Stomach (tissue), 8 donors: ENCODE measurements at regions not wholly inside any gene's neighbourhood (a gene's known extent, or its start where the extent isn't known, plus 50 kb on each side); places are given as distances from the start of the nearest gene placed in this dataset.

Experiments used
- DNase-seq, 2 donors: peaks; one replicate each; pipeline versions ENCODE4 v3.0.0 to v3.0.0-alpha.2; 2013 to 2019
- H3K27ac ChIP-seq, 5 donors: fragments of 200-600 bp in 4 of 5; sonication (generic) in 4 of 5; one replicate each; pipeline ENCODE4 v1.5.1; 2013 to 2019; ENCODE audit warnings: mild to moderate bottlenecking in 1 of 5, moderate library complexity in 1 of 5
- H3K27me3 ChIP-seq, 3 donors: fragments of 200-600 bp; sonication (generic); one replicate each; pipeline ENCODE4 v1.5.1; 2017 to 2019; ENCODE audit warnings: mixed run types in 1 of 3
- H3K36me3 ChIP-seq, 4 donors: fragments of 200-600 bp; sonication (generic); 1 replicate in 3 of 4; 2 replicates in 1 of 4; pipeline ENCODE4 v1.5.1; 2016 to 2019
- H3K4me1 ChIP-seq, 4 donors: fragments of 200-600 bp; sonication (generic); one replicate each; pipeline ENCODE4 v1.5.1; 2016 to 2019
- H3K4me3 ChIP-seq, 4 donors: fragments of 200-600 bp; sonication (generic) in 3 of 4; one replicate each; pipeline ENCODE4 v1.5.1; 2016 to 2019; ENCODE audit warnings: mild to moderate bottlenecking in 1 of 4
- H3K9me3 ChIP-seq, 4 donors: fragments of 200-600 bp; sonication (generic); one replicate each; pipeline ENCODE4 v1.5.1; 2016 to 2019
- CTCF ChIP-seq, 7 experiments: fragments of 450-650 bp in 4 of 7; fragments of 200-600 bp in 3 of 7; sonication (generic) in 3 of 7; IDR thresholded peaks; one replicate each; pipeline ENCODE4 v1.5.1; 2016 to 2019; ENCODE audit warnings: antibody characterized with exemption in 7 of 7, control low read depth in 2 of 7, mild to moderate bottlenecking in 1 of 7
- EP300 ChIP-seq: sonication (generic); formaldehyde crosslinking; IDR thresholded peaks from one replicate; pipeline ENCODE4 v1.6.1; 2017; ENCODE audit warnings: antibody characterized with exemption
- POLR2A ChIP-seq, 4 donors: fragments of 450-650 bp; IDR thresholded peaks; one replicate each; pipeline ENCODE4 v1.6.1; 2016; ENCODE audit warnings: antibody characterized with exemption in 4 of 4, control low read depth in 2 of 4, mild to moderate bottlenecking in 1 of 4, moderate library complexity in 1 of 4
- POLR2AphosphoS5 ChIP-seq, 3 donors: sonication (generic); formaldehyde crosslinking; IDR thresholded peaks; one replicate each; pipeline ENCODE4 v1.6.1; 2016; ENCODE audit warnings: antibody characterized with exemption in 3 of 3
- WGBS, 5 donors: extraction: QIAGEN DNeasy Blood & Tissue Kit in 3 of 5; methylation state at CpG; one replicate each; pipeline versions ENCODE4 v1.1.5 to v1.1.7; 2013 to 2018; 5-methylcytosine and 5-hydroxymethylcytosine counted together
- intact Hi-C: fragments of 100-400 bp; cut with DNase I; formaldehyde crosslinking; loops from one replicate; pipeline ENCODE4 v1.15.1; 2023; ENCODE audit warnings: low total_unique reads
- donor health status: healthy with polysubstance abuse.
- donor health status: Bipolar disorder and iron deficiency.
- donor health status: healthy.

- H3K9me3 ChIP-seq: no peaks in the 10 kb centered on the region
- 58 to 68% (median 62%) methylated on average over 6 of the region's 6 CpGs for WGBS, 5 donors
- intact Hi-C loops: no loop called here
- TF ChIP-seq EP300 (no peak), CTCF (IDR thresholded peaks at IDR 0.05) (no peak), POLR2A (IDR thresholded peaks at IDR 0.05) (no peak), POLR2AphosphoS5 (IDR thresholded peaks at IDR 0.05) (no peak)
- peaks cover 0 to 39% (median 0%) of the 10 kb centered on the region in 3 donors for H3K27me3 ChIP-seq
- no peak overlapping the region for H3K27ac ChIP-seq
- H3K36me3 ChIP-seq: no peaks in the 10 kb centered on the region
- peaks cover 0 to 11% (median 0%) of the 10 kb centered on the region in 4 donors for H3K4me1 ChIP-seq
- no peak overlapping the region for H3K4me3 ChIP-seq
- DNase-seq: no peak
Observed at GRCh38 chr2:105181282-105181681, 60.3 kb upstream of the GPR45 start.

GRCh38 chr2:105183555-105184323 lies 57.8 kb upstream of the GPR45 start:
- WGBS, 5 donors: 74 to 81% (median 75%) methylated on average over 10 of the region's 10 CpGs
- intact Hi-C loops: no loop called here
- Histone ChIP-seq H3K36me3 (no peaks in the 10 kb centered on the region), H3K9me3 (no peaks in the 10 kb centered on the region), H3K27ac (no peak overlapping the region), H3K27me3 (peaks cover 0 to 23% (median 0%) of the 10 kb centered on the region in 3 donors), H3K4me1 (peaks cover 0 to 7% (median 0%) of the 10 kb centered on the region in 4 donors), H3K4me3 (no peak overlapping the region)
- TF ChIP-seq CTCF (IDR thresholded peaks at IDR 0.05) (no peak), EP300 (no peak)
- DNase-seq: no peak

GRCh38 chr2:105184420-105184819 lies 57.1 kb upstream of the GPR45 start:
- Histone ChIP-seq H3K4me3 (no peak overlapping the region), H3K9me3 (peaks cover 0 to under 1% (median 0%) of the 10 kb centered on the region in 4 donors), H3K27me3 (peaks cover 0 to 23% (median 0%) of the 10 kb centered on the region in 3 donors), H3K36me3 (no peaks in the 10 kb centered on the region), H3K27ac (no peak overlapping the region), H3K4me1 (peaks cover 0 to 7% (median 0%) of the 10 kb centered on the region in 4 donors)
- WGBS, 5 donors: 31 to 58% (median 32%) methylated on average over 8 of the region's 8 CpGs
- peak in 1 of 2 donors; percentile 56 for DNase-seq
- intact Hi-C loops: no loop called here
- TF ChIP-seq CTCF (IDR thresholded peaks at IDR 0.05) (no peak), EP300 (no peak), POLR2AphosphoS5 (IDR thresholded peaks at IDR 0.05) (no peak), POLR2A (IDR thresholded peaks at IDR 0.05) (no peak)

- H3K27me3 ChIP-seq: peaks cover 0 to 12% (median 0%) of the 10 kb centered on the region in 3 donors
- WGBS, 5 donors: 66 to 77% (median 73%) methylated on average over 6 of the region's 6 CpGs
- intact Hi-C loops: no loop called here
- no peak overlapping the region for H3K27ac ChIP-seq
- peaks cover 0 to 7% (median 0%) of the 10 kb centered on the region in 4 donors for H3K4me1 ChIP-seq
- no peak overlapping the region for H3K4me3 ChIP-seq
- H3K36me3 ChIP-seq: no peaks in the 10 kb centered on the region
- TF ChIP-seq EP300 (no peak), POLR2A (IDR thresholded peaks at IDR 0.05) (no peak), CTCF (IDR thresholded peaks at IDR 0.05) (no peak), POLR2AphosphoS5 (IDR thresholded peaks at IDR 0.05) (no peak)
- DNase-seq: no peak
- H3K9me3 ChIP-seq: peaks cover 0 to 12% (median 3%) of the 10 kb centered on the region in 4 donors
Observed at GRCh38 chr2:105186967-105187498, 54.5 kb upstream of the GPR45 start.
